Esophagus squamous epithelium (tissue), 4 donors: ENCODE measurements at regions not wholly inside any gene's neighbourhood (a gene's known extent, or its start where the extent isn't known, plus 50 kb on each side); places are given as distances from the start of the nearest gene placed in this dataset.

Source experiments
- POLR2A ChIP-seq, 4 donors: fragments of 450-650 bp; IDR thresholded peaks; one replicate each; pipeline ENCODE4 v1.6.1; 2017; ENCODE audit warnings: antibody characterized with exemption in 4 of 4, mild to moderate bottlenecking in 4 of 4, moderate library complexity in 3 of 4
- TF ChIP-seq, protein P1 (sequence below), 6 experiments: fragments of 450-650 bp in 4 of 6; fragments of 200-600 bp in 2 of 6; sonication (generic) in 2 of 6; IDR thresholded peaks; one replicate each; pipeline ENCODE4 v1.5.1; 2016 to 2019; ENCODE audit warnings: antibody characterized with exemption in 6 of 6, mild to moderate bottlenecking in 4 of 6, moderate library complexity in 4 of 6

DNA sequence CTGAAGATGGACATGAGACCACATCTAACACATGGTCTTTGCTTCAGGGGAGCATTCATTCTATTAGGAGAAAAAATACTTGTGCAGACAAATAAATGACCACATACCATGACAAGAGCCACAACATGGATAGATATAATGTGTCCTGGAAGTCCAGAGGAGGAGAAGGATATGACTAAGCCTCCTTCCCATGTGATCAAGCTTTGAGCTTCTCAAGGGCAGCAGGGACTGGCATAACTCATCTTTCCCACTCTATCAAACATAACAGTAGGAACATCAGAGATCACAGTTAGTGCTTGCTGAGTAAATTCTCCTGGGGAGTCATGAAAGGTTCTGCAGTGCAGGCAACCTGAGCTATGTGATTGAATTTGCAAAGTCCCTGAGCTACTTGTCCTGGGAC, 86.0 kb upstream of the LPP start:
- TF ChIP-seq, protein P1, sequence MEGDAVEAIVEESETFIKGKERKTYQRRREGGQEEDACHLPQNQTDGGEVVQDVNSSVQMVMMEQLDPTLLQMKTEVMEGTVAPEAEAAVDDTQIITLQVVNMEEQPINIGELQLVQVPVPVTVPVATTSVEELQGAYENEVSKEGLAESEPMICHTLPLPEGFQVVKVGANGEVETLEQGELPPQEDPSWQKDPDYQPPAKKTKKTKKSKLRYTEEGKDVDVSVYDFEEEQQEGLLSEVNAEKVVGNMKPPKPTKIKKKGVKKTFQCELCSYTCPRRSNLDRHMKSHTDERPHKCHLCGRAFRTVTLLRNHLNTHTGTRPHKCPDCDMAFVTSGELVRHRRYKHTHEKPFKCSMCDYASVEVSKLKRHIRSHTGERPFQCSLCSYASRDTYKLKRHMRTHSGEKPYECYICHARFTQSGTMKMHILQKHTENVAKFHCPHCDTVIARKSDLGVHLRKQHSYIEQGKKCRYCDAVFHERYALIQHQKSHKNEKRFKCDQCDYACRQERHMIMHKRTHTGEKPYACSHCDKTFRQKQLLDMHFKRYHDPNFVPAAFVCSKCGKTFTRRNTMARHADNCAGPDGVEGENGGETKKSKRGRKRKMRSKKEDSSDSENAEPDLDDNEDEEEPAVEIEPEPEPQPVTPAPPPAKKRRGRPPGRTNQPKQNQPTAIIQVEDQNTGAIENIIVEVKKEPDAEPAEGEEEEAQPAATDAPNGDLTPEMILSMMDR (IDR thresholded peaks at IDR 0.05) = no peak
- no peak for TF ChIP-seq POLR2A (IDR thresholded peaks at IDR 0.05)
